GM06990 (cell line): ENCODE measurements at regions not wholly inside any gene's neighbourhood (a gene's known extent, or its start where the extent isn't known, plus 50 kb on each side); places are given as distances from the start of the nearest gene placed in this dataset.

Experiments
- DNase-seq: peaks from one replicate; pipeline ENCODE4 v3.0.0-alpha.2; 2011; ENCODE audit not compliant: insufficient read length; ENCODE audit errors: extremely low read depth
- H3K27me3 ChIP-seq: replicated peaks from 2 replicates; pipeline ENCODE4 v1.6.0; 2011; ENCODE audit warnings: low read length; ENCODE audit not compliant: control insufficient read depth, insufficient read depth
- H3K36me3 ChIP-seq: 2 replicates; pipeline ENCODE4 v1.5.1; 2011; ENCODE audit warnings: low read length; ENCODE audit not compliant: control insufficient read depth, insufficient read depth
- H3K4me3 ChIP-seq: replicated peaks from 2 replicates; pipeline ENCODE4 v1.5.1; 2011; ENCODE audit warnings: low read depth, mild to moderate bottlenecking, control low read depth, low read length
- TF ChIP-seq, protein P1 (sequence below): IDR thresholded peaks from 2 replicates; pipeline ENCODE4 v1.5.1; 2011; ENCODE audit warnings: low read length, control low read depth, mild to moderate bottlenecking, inconsistent platforms; ENCODE audit not compliant: insufficient read depth, poor library complexity, severe bottlenecking

GRCh38 chr13:22740264-22740663 is 440.5 kb upstream of the SGCG start:
- TF ChIP-seq, protein P1, sequence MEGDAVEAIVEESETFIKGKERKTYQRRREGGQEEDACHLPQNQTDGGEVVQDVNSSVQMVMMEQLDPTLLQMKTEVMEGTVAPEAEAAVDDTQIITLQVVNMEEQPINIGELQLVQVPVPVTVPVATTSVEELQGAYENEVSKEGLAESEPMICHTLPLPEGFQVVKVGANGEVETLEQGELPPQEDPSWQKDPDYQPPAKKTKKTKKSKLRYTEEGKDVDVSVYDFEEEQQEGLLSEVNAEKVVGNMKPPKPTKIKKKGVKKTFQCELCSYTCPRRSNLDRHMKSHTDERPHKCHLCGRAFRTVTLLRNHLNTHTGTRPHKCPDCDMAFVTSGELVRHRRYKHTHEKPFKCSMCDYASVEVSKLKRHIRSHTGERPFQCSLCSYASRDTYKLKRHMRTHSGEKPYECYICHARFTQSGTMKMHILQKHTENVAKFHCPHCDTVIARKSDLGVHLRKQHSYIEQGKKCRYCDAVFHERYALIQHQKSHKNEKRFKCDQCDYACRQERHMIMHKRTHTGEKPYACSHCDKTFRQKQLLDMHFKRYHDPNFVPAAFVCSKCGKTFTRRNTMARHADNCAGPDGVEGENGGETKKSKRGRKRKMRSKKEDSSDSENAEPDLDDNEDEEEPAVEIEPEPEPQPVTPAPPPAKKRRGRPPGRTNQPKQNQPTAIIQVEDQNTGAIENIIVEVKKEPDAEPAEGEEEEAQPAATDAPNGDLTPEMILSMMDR = no peak
- Histone ChIP-seq H3K4me3 (no peak overlapping the region), H3K36me3 (no peaks in the 10 kb centered on the region), H3K27me3 (no peaks in the 10 kb centered on the region)
- DNase-seq = no peak

GRCh38 chr13:22744688-22745452 is 435.9 kb upstream of the SGCG start:
- Histone ChIP-seq H3K4me3 (no peak overlapping the region), H3K36me3 (no peaks in the 10 kb centered on the region), H3K27me3 (no peaks in the 10 kb centered on the region)
- TF ChIP-seq, protein P1 = no peak
- DNase-seq = no peak

GRCh38 chr13:22748866-22749577 is 431.8 kb upstream of the SGCG start:
- no peak for DNase-seq
- H3K27me3 ChIP-seq = no peaks in the 10 kb centered on the region
- H3K4me3 ChIP-seq = no peak overlapping the region
- no peaks in the 10 kb centered on the region for H3K36me3 ChIP-seq
- TF ChIP-seq, protein P1 = no peak

DNA sequence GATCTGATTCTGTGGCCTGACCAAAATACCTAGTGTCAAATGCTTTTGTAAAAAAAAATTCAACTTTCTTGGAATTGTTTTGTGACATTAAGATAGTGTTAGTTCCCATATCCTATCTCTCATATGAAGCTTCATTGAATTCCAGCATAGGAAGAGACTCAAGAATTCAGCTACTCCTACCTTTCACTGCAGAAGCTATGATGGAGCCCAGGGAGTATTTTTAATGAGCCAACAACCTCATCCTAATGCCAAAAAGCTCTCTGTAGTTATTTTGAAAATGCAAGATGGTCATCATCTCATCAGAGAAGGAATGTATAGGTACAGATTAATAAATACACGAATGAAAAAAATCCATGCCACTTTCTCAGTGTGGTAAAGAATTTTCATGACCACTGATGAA is 431.2 kb upstream of the SGCG start:
- Histone ChIP-seq H3K4me3 (no peak overlapping the region), H3K36me3 (no peaks in the 10 kb centered on the region), H3K27me3 (no peaks in the 10 kb centered on the region)
- TF ChIP-seq, protein P1 = no peak
- DNase-seq = no peak

DNA sequence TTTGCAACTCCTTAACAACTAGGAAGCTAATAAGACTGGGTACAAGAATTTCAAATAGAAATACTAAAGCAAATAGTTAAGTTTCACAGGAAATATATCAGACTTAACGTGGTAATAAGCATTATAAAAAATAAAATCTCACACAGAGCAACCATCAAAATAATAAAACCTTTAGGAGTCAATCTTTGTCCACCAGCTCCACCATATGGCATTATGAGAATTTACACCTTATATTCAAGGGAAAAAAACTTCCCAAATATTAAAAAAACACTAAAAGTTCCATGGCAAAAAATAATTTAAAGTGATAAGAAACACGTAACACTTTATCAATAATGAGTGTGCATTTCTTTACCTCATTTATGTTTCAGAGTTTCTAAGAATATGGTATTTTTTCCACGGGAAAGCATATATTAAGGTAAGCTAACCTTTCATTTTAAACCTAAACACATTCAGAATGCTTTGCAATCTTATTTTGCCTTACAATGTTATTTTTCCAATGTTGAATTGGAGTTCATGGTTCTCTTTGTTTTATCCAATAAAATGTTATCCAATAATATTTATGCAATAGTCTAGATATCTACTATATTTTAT is 423.2 kb upstream of the SGCG start:
- no peak for DNase-seq
- no peaks in the 10 kb centered on the region for H3K36me3 ChIP-seq
- TF ChIP-seq, protein P1 = no peak
- H3K27me3 ChIP-seq = no peaks in the 10 kb centered on the region
- no peak overlapping the region for H3K4me3 ChIP-seq
